ENCODE measurements at regions not wholly inside any gene's neighbourhood (a gene's known extent, or its start where the extent isn't known, plus 50 kb on each side); places are given as distances from the start of the nearest gene placed in this dataset.

GRCh38 chr11:109609454-109610185 lies 187.6 kb downstream of the C11orf87 start:
- H3K27me3 ChIP-seq, result no peaks in the 10 kb centered on the region
- no peak for DNase-seq (ENCODE audit: low read depth in 1 of 2, low spot score in 1 of 2)
- H3K4me3 ChIP-seq, result no peak overlapping the region

DNA sequence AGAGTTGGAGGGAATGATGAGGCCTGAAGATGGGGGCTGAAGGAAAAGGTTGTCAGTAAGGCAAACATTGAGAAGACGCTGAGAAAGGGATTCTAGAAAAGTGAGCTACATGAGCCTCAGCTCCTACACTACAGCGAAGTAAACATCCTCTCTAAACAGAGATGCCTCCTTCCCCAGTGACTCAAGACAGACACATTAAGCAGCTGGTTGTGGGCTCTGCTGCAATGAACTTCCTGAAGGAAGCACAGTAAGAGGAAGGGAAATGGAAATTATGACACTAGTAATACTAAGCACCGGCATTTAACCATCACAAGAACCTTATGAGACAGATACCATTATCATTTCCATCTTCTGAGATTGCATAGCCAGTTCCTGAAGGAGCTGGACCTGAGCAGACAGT lies 190.5 kb downstream of the C11orf87 start:
- Histone ChIP-seq H3K36me3 (no peaks in the 10 kb centered on the region), H3K4me3 (no peak overlapping the region), H3K4me1 (ENCODE audit: low read depth) (no peaks in the 10 kb centered on the region), H3K27me3 (no peaks in the 10 kb centered on the region), H3K27ac (no peak overlapping the region), H3K9me3 (ENCODE audit: low read depth) (no peaks in the 10 kb centered on the region)
- no peak for TF ChIP-seq CTCF (IDR thresholded peaks at IDR 0.05; ENCODE audit: low read depth, low read length)
- no peak for DNase-seq (ENCODE audit: low read depth in 1 of 2, low spot score in 1 of 2)

More at GRCh38 chr11:109609454-109610185, 187.6 kb downstream of the C11orf87 start:
- Histone ChIP-seq H3K4me1 (ENCODE audit: low read depth) (no peaks in the 10 kb centered on the region), H3K36me3 (no peaks in the 10 kb centered on the region), H3K9me3 (ENCODE audit: low read depth) (no peaks in the 10 kb centered on the region), H3K27ac (no peak overlapping the region)
- TF ChIP-seq CTCF (IDR thresholded peaks at IDR 0.05; ENCODE audit: low read depth, low read length), result no peak

- Histone ChIP-seq H3K27ac (no peak overlapping the region), H3K27me3 (no peaks in the 10 kb centered on the region)
- no peak for TF ChIP-seq CTCF (IDR thresholded peaks at IDR 0.05; ENCODE audit: low read depth, low read length)
Observed at GRCh38 chr11:109619498-109619897, 197.5 kb downstream of the C11orf87 start.

DNA sequence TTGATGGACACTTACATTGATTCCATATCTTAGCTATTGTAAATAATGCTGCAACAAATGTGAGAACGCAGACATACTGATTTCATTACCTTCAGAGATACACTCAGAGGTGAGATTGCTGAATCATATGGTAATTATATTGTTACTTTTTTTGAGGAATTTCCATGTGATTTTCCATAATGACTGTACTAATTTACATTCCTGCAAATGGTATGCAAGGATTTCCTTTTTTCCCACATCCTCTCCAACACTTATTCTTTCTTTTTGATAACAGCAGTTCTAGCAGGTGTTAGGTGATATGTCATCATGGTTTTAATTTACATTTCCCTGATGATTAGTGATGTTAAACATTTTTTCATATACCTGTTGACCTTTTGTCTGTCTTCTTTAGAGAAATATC lies 207.7 kb downstream of the C11orf87 start:
- Histone ChIP-seq H3K4me1 (ENCODE audit: low read depth) (no peaks in the 10 kb centered on the region), H3K27me3 (no peaks in the 10 kb centered on the region), H3K27ac (no peak overlapping the region), H3K4me3 (no peak overlapping the region), H3K36me3 (no peaks in the 10 kb centered on the region), H3K9me3 (ENCODE audit: low read depth) (no peaks in the 10 kb centered on the region)
- no peak for DNase-seq (ENCODE audit: low read depth in 1 of 2, low spot score in 1 of 2)
- TF ChIP-seq CTCF (IDR thresholded peaks at IDR 0.05; ENCODE audit: low read depth, low read length), result no peak

More at GRCh38 chr11:109619498-109619897, 197.5 kb downstream of the C11orf87 start:
- DNase-seq (ENCODE audit: low read depth in 1 of 2, low spot score in 1 of 2), result no peak
- Histone ChIP-seq H3K36me3 (no peaks in the 10 kb centered on the region), H3K4me3 (no peak overlapping the region), H3K9me3 (ENCODE audit: low read depth) (no peaks in the 10 kb centered on the region), H3K4me1 (ENCODE audit: low read depth) (no peaks in the 10 kb centered on the region)

- no peak overlapping the region for H3K27ac ChIP-seq
- H3K27me3 ChIP-seq, result no peaks in the 10 kb centered on the region
- no peaks in the 10 kb centered on the region for H3K4me1 ChIP-seq (ENCODE audit: low read depth)
- no peaks in the 10 kb centered on the region for H3K9me3 ChIP-seq (ENCODE audit: low read depth)
- peak; percentile 62 to 82 for DNase-seq (ENCODE audit: low read depth in 1 of 2, low spot score in 1 of 2)
- TF ChIP-seq CTCF (IDR thresholded peaks at IDR 0.05; ENCODE audit: low read depth, low read length), result peak; percentile 32
- H3K4me3 ChIP-seq, result no peak overlapping the region
- no peaks in the 10 kb centered on the region for H3K36me3 ChIP-seq
Observed at GRCh38 chr11:109641549-109641948, 219.6 kb downstream of the C11orf87 start.
